ENCODE measurements at regions not wholly inside any gene's neighbourhood (a gene's known extent, or its start where the extent isn't known, plus 50 kb on each side); places are given as distances from the start of the nearest gene placed in this dataset.

DNA sequence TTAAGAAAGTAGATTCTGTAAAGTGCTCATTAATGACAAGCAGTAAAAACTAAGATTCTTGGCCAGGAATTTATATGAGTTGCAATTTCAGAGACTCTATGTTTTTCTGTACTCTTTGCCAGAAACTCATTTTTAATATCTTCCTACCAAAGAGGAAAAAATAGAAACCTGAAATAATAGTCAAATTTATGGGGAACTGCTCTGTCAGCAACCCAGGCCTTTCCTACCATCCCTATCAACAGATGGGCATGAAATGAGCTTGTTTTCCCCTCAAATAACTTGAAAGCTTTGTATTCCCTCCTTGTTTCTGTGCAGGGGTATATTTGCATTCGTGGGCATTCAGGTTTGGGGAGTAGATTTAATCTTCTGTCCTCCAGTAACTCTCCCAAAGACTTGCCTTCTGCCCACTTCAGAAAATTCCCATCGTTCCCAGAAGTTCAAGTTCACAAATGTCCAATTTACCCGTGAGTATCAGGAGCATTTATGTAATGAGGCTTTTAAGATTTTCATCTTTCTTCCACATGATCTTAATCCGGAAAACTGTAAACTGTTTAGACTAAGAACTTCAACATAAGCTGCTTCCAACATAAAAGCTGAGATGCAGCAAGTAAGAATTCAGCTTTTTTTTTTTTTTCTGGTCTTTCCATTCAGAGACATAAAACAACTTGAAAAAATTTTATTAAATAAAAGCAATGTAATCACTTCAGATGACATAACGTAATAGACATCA is 363.1 kb downstream of the EFNB2 start:
- no peak overlapping the region for H3K4me3 ChIP-seq

DNA sequence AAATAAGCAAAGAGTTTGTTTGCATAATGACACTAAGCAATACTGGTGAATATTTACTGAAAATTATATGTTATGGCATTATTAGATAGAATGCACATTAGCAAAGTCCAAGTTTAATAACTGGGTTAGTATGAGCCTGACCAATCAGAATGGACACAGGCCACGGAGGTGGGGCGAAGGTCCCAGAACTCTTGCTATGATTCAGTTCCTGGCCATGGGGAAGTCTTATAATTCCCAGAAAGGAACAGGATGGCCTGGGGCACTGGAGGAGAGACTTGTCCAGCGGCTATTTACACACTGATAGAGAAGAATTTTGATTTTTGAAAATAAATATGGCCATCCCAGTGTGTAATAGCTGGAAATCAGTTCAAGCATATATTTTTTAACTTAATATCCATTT is 372.0 kb downstream of the EFNB2 start:
- Histone ChIP-seq H3K27ac (ENCODE audit: low read depth) (no peak overlapping the region), H3K4me3 (no peak overlapping the region), H2AFZ (no peak overlapping the region), H3K4me2 (no peak overlapping the region), H3K79me2 (replicated peaks; ENCODE audit: insufficient read depth) (no peaks in the 10 kb centered on the region), H4K20me1 (replicated peaks; ENCODE audit: insufficient read depth) (no peaks in the 10 kb centered on the region), H3K27me3 (ENCODE audit: insufficient read depth) (no peaks in the 10 kb centered on the region), H3K36me3 (ENCODE audit: insufficient read depth) (no peaks in the 10 kb centered on the region), H3K9me2 (ENCODE audit: insufficient read depth) (0 out of 2 replicates have a peak, but pooled peaks cover 9% of the 10 kb centered on the region), H3K4me1 (ENCODE audit: insufficient read depth) (no peaks in the 10 kb centered on the region), H3F3A (replicated peaks; ENCODE audit: low read depth) (no peaks in the 10 kb centered on the region)
- H3K36me3 Mint-ChIP-seq (ENCODE audit: low read depth): no peaks in the 10 kb centered on the region
- H3K9me3 Mint-ChIP-seq: peaks cover 3% of the 10 kb centered on the region; the same call in 1 of the 3 replicates
- peaks cover 2% of the 10 kb centered on the region; the same call in 2 of the 3 replicates for H3K4me1 Mint-ChIP-seq
- ATAC-seq (no peak), DNase-seq (ENCODE audit: low spot score) (no peak)
- H3K27ac Mint-ChIP-seq: no peak overlapping the region
- no peaks in the 10 kb centered on the region for H3K27me3 Mint-ChIP-seq (ENCODE audit: insufficient read depth, low read depth, poor library complexity)
- no peak overlapping the region for H3K4me3 Mint-ChIP-seq
- TF ChIP-seq ZNF114 (CRISPR knock-in tag; IDR thresholded peaks at IDR 0.05) (no peak), JUNB (IDR thresholded peaks at IDR 0.05; ENCODE audit: unreplicated experiment) (no peak), EZH2phosphoT487 (IDR thresholded peaks at IDR 0.05; ENCODE audit: unreplicated experiment) (no peak), NANOG (IDR thresholded peaks at IDR 0.05; ENCODE audit: borderline replicate concordance) (no peak), EZH2 (IDR thresholded peaks at IDR 0.05; ENCODE audit: low read depth, unreplicated experiment) (no peak), POLR2AphosphoS5 (IDR thresholded peaks at IDR 0.05; ENCODE audit: low read depth) (no peak), CREB1 (CRISPR knock-in tag; IDR thresholded peaks at IDR 0.05; ENCODE audit: low read depth) (no peak)
- TF ChIP-seq, protein P1, sequence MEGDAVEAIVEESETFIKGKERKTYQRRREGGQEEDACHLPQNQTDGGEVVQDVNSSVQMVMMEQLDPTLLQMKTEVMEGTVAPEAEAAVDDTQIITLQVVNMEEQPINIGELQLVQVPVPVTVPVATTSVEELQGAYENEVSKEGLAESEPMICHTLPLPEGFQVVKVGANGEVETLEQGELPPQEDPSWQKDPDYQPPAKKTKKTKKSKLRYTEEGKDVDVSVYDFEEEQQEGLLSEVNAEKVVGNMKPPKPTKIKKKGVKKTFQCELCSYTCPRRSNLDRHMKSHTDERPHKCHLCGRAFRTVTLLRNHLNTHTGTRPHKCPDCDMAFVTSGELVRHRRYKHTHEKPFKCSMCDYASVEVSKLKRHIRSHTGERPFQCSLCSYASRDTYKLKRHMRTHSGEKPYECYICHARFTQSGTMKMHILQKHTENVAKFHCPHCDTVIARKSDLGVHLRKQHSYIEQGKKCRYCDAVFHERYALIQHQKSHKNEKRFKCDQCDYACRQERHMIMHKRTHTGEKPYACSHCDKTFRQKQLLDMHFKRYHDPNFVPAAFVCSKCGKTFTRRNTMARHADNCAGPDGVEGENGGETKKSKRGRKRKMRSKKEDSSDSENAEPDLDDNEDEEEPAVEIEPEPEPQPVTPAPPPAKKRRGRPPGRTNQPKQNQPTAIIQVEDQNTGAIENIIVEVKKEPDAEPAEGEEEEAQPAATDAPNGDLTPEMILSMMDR (conservative IDR thresholded peaks at IDR 0.05; ENCODE audit: low read depth in 2 of 2): no peak
- TF ChIP-seq, protein P2, sequence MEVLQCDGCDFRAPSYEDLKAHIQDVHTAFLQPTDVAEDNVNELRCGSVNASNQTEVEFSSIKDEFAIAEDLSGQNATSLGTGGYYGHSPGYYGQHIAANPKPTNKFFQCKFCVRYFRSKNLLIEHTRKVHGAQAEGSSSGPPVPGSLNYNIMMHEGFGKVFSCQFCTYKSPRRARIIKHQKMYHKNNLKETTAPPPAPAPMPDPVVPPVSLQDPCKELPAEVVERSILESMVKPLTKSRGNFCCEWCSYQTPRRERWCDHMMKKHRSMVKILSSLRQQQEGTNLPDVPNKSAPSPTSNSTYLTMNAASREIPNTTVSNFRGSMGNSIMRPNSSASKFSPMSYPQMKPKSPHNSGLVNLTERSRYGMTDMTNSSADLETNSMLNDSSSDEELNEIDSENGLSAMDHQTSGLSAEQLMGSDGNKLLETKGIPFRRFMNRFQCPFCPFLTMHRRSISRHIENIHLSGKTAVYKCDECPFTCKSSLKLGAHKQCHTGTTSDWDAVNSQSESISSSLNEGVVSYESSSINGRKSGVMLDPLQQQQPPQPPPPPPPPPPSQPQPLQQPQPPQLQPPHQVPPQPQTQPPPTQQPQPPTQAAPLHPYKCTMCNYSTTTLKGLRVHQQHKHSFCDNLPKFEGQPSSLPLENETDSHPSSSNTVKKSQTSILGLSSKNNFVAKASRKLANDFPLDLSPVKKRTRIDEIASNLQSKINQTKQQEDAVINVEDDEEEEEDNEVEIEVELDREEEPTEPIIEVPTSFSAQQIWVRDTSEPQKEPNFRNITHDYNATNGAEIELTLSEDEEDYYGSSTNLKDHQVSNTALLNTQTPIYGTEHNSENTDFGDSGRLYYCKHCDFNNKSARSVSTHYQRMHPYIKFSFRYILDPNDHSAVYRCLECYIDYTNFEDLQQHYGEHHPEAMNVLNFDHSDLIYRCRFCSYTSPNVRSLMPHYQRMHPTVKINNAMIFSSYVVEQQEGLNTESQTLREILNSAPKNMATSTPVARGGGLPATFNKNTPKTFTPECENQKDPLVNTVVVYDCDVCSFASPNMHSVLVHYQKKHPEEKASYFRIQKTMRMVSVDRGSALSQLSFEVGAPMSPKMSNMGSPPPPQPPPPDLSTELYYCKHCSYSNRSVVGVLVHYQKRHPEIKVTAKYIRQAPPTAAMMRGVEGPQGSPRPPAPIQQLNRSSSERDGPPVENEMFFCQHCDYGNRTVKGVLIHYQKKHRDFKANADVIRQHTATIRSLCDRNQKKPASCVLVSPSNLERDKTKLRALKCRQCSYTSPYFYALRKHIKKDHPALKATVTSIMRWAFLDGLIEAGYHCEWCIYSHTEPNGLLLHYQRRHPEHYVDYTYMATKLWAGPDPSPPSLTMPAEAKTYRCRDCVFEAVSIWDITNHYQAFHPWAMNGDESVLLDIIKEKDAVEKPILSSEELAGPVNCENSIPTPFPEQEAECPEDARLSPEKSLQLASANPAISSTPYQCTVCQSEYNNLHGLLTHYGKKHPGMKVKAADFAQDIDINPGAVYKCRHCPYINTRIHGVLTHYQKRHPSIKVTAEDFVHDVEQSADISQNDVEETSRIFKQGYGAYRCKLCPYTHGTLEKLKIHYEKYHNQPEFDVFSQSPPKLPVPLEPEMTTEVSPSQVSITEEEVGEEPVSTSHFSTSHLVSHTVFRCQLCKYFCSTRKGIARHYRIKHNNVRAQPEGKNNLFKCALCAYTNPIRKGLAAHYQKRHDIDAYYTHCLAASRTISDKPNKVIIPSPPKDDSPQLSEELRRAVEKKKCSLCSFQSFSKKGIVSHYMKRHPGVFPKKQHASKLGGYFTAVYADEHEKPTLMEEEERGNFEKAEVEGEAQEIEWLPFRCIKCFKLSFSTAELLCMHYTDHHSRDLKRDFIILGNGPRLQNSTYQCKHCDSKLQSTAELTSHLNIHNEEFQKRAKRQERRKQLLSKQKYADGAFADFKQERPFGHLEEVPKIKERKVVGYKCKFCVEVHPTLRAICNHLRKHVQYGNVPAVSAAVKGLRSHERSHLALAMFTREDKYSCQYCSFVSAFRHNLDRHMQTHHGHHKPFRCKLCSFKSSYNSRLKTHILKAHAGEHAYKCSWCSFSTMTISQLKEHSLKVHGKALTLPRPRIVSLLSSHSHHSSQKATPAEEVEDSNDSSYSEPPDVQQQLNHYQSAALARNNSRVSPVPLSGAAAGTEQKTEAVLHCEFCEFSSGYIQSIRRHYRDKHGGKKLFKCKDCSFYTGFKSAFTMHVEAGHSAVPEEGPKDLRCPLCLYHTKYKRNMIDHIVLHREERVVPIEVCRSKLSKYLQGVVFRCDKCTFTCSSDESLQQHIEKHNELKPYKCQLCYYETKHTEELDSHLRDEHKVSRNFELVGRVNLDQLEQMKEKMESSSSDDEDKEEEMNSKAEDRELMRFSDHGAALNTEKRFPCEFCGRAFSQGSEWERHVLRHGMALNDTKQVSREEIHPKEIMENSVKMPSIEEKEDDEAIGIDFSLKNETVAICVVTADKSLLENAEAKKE (CRISPR knock-in tag; IDR thresholded peaks at IDR 0.05): no peak

More for the DNA sequence above, 363.1 kb downstream of the EFNB2 start:
- Histone ChIP-seq H3K27ac (ENCODE audit: low read depth) (no peak overlapping the region), H3K79me2 (replicated peaks; ENCODE audit: insufficient read depth) (no peaks in the 10 kb centered on the region), H2AFZ (no peak overlapping the region), H3K4me2 (no peak overlapping the region), H3K36me3 (ENCODE audit: insufficient read depth) (no peaks in the 10 kb centered on the region), H3K4me1 (ENCODE audit: insufficient read depth) (peaks cover 7% of the 10 kb centered on the region; the same call in 1 of the 2 replicates), H3K9me2 (ENCODE audit: insufficient read depth) (0 out of 2 replicates have a peak, but pooled peaks cover 5% of the 10 kb centered on the region), H3K27me3 (ENCODE audit: insufficient read depth) (no peaks in the 10 kb centered on the region), H4K20me1 (replicated peaks; ENCODE audit: insufficient read depth) (no peaks in the 10 kb centered on the region), H3F3A (replicated peaks; ENCODE audit: low read depth) (no peaks in the 10 kb centered on the region)
- H3K4me1 Mint-ChIP-seq: peaks cover 11% of the 10 kb centered on the region
- ATAC-seq (no peak), DNase-seq (ENCODE audit: low spot score) (no peak)
- TF ChIP-seq, protein P1 (conservative IDR thresholded peaks at IDR 0.05; ENCODE audit: low read depth in 2 of 2): no peak
- no peak for TF ChIP-seq JUNB (IDR thresholded peaks at IDR 0.05; ENCODE audit: unreplicated experiment)
- no peak overlapping the region for H3K4me3 Mint-ChIP-seq
- H3K9me3 Mint-ChIP-seq: peaks cover 3% of the 10 kb centered on the region; the same call in 1 of the 3 replicates
- H3K27me3 Mint-ChIP-seq (ENCODE audit: insufficient read depth, low read depth, poor library complexity): no peaks in the 10 kb centered on the region
- no peaks in the 10 kb centered on the region for H3K36me3 Mint-ChIP-seq (ENCODE audit: low read depth)
- no peak overlapping the region for H3K27ac Mint-ChIP-seq

All from GM23338 (cell line).